HEK293T (cell line): ENCODE measurements at regions not wholly inside any gene's neighbourhood (a gene's known extent, or its start where the extent isn't known, plus 50 kb on each side); places are given as distances from the start of the nearest gene placed in this dataset.

Source experiments
- ARNT ChIP-seq: fragments of 450-650 bp; IDR thresholded peaks from 2 replicates; pipeline ENCODE4 v1.6.1; 2017; ENCODE audit warnings: mild to moderate bottlenecking
- BHLHE40 ChIP-seq: fragments of 450-650 bp; IDR thresholded peaks from 2 replicates; pipeline ENCODE4 v1.6.1; 2016; ENCODE audit warnings: mild to moderate bottlenecking, moderate library complexity, borderline replicate concordance
- ELF4 ChIP-seq: fragments of 450-650 bp; IDR thresholded peaks from 2 replicates; pipeline ENCODE4 v1.6.1; 2017; ENCODE audit warnings: antibody characterized with exemption
- FOXA1 ChIP-seq: fragments of 450-650 bp; IDR thresholded peaks from 2 replicates; pipeline ENCODE4 v1.6.1; 2016; ENCODE audit warnings: mild to moderate bottlenecking
- FOXK2 ChIP-seq: fragments of 450-650 bp; IDR thresholded peaks from 2 replicates; pipeline ENCODE4 v1.6.1; 2016; ENCODE audit warnings: mild to moderate bottlenecking
- FOXM1 ChIP-seq: fragments of 450-650 bp; IDR thresholded peaks from 2 replicates; pipeline ENCODE4 v1.6.1; 2017; ENCODE audit warnings: mild to moderate bottlenecking, borderline replicate concordance
- L3MBTL2 ChIP-seq: fragments of 450-650 bp; conservative IDR thresholded peaks from 2 replicates; pipeline ENCODE4 v1.6.1; 2016; ENCODE audit warnings: mild to moderate bottlenecking
- LEF1 ChIP-seq: fragments of 450-650 bp; IDR thresholded peaks from 2 replicates; pipeline ENCODE4 v1.6.1; 2017; ENCODE audit warnings: mild to moderate bottlenecking, borderline replicate concordance
- NFRKB ChIP-seq: fragments of 450-650 bp; IDR thresholded peaks from 2 replicates; pipeline ENCODE4 v1.6.1; 2016; ENCODE audit warnings: mild to moderate bottlenecking, moderate library complexity
- SP1 ChIP-seq: fragments of 450-650 bp; IDR thresholded peaks from 2 replicates; pipeline ENCODE4 v1.6.1; 2017
- SUZ12 ChIP-seq: fragments of 450-650 bp; IDR thresholded peaks from 2 replicates; pipeline ENCODE4 v1.6.1; 2016; ENCODE audit warnings: mild to moderate bottlenecking
- TARDBP ChIP-seq: fragments of 450-650 bp; IDR thresholded peaks from 2 replicates; pipeline ENCODE4 v1.6.1; 2016
- ZNF384 ChIP-seq: fragments of 450-650 bp; IDR thresholded peaks from 2 replicates; pipeline ENCODE4 v1.6.1; 2016
- TF ChIP-seq, protein P1 (sequence below): fragments of 450-650 bp; IDR thresholded peaks from 2 replicates; pipeline ENCODE4 v1.6.1; 2016

DNA sequence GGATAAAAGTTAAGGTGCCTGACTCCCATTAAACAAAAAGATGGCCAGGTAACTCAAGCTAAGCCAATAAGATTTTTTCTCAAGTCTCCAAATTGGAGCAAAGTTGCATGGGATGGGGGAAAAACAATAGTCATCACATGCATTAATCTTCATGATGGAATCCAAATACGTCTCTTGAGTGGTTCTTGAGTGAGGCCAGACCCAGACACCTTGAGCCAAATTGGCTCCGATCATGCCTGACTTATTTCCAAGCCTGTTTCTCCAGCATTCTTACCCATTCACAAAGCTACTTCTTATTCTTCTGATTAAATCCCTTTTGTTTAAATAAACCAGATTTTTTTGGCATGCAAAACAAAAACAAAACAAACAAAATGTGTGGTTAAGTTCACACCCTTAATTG is 420.3 kb upstream of the NRSN1 start:
- TF ChIP-seq, protein P1, sequence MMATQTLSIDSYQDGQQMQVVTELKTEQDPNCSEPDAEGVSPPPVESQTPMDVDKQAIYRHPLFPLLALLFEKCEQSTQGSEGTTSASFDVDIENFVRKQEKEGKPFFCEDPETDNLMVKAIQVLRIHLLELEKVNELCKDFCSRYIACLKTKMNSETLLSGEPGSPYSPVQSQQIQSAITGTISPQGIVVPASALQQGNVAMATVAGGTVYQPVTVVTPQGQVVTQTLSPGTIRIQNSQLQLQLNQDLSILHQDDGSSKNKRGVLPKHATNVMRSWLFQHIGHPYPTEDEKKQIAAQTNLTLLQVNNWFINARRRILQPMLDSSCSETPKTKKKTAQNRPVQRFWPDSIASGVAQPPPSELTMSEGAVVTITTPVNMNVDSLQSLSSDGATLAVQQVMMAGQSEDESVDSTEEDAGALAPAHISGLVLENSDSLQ: no peak
- TF ChIP-seq TARDBP (no peak), ARNT (no peak), NFRKB (no peak), L3MBTL2 (no peak), FOXA1 (no peak), FOXM1 (no peak), ELF4 (no peak), BHLHE40 (no peak), SUZ12 (no peak), SP1 (no peak), FOXK2 (no peak), LEF1 (no peak), ZNF384 (no peak)
